HCT116 (cell line): ENCODE measurements at regions not wholly inside any gene's neighbourhood (a gene's known extent, or its start where the extent isn't known, plus 50 kb on each side); places are given as distances from the start of the nearest gene placed in this dataset.

ENCODE experiments used
- ATAC-seq: fragments of 200-7000 bp; cut with Tn5 transposase; 2 replicates; pipeline ENCODE4 v1.9.1; 2020; ENCODE audit warnings: mild to moderate bottlenecking, moderate library complexity
- BruUV-seq: library from RNA; stranded (reverse); fragments of 400-500 nt; replicated peaks from 2 replicates; lab custom pipeline; 2021; lab: Mats Ljungman, UMichigan
- CTCF ChIA-PET: fragments of 300-600 bp; sonication (Branson Sonifier 250); formaldehyde crosslinking; loops from one replicate; lab custom pipeline; 2021; ENCODE audit warnings: antibody characterized with exemption; lab: Charles Lee
- POLR2A ChIA-PET: fragments of 300-600, 350-600 bp; sonication (Branson Sonifier 250); formaldehyde crosslinking; loops from one replicate; lab custom pipeline; 2021; ENCODE audit warnings: antibody characterized with exemption; lab: Charles Lee
- RAD21 ChIA-PET, 2 experiments: fragments of 300-600 bp; sonication (Branson Sonifier 250); formaldehyde crosslinking; loops; one replicate each; lab custom pipeline; 2023; ENCODE audit warnings: low total read pairs in 2 of 2; ENCODE audit not compliant: uncharacterized antibody in 2 of 2, unreplicated experiment in 2 of 2, low non-redundant PET in 1 of 2; lab: Charles Lee
- DNase-seq: peaks from one replicate; pipeline ENCODE4 v3.0.0-alpha.2; 2010; ENCODE audit warnings: low read depth, low spot score
- H2AFZ ChIP-seq: fragments of 200-600 bp; shearing (Covaris generic), sonication (generic); 2 replicates; pipeline ENCODE4 v1.6.1; 2017; ENCODE audit warnings: low read depth, mixed run types, mixed read lengths, antibody characterized with exemption, low read length; ENCODE audit not compliant: poor library complexity, severe bottlenecking
- H3K27ac ChIP-seq: 2 replicates; pipeline ENCODE4 v1.5.1; 2012; ENCODE audit warnings: low read depth, low read length
- H3K27me3 ChIP-seq: fragments of 200-600 bp; sonication (generic); 2 replicates; pipeline ENCODE4 v1.6.1; 2016; ENCODE audit warnings: mixed run types, low read length, mixed read lengths; ENCODE audit not compliant: insufficient read depth
- H3K36me3 ChIP-seq, 2 experiments: fragments of 200-500 bp in 1 of 2; fragments of 200-600 bp in 1 of 2; sonication (Bioruptor generic) in 1 of 2; sonication (generic) in 1 of 2; 2 replicates each; pipeline versions ENCODE4 v1.5.1 to v1.6.1; 2014 to 2016; ENCODE audit warnings: low read length in 2 of 2, inconsistent platforms in 1 of 2, mixed read lengths in 1 of 2, mixed run types in 1 of 2; ENCODE audit not compliant: insufficient read depth in 2 of 2, control insufficient read depth in 1 of 2
- H3K4me1 ChIP-seq, 2 experiments: fragments of 200-600 bp in 1 of 2; sonication (generic) in 1 of 2; 2 replicates each; pipeline versions ENCODE4 v1.5.1 to v1.6.1; 2012 to 2017; ENCODE audit warnings: low read length in 2 of 2, inconsistent platforms in 1 of 2, mild to moderate bottlenecking in 1 of 2, mixed read lengths in 1 of 2, mixed run types in 1 of 2, moderate library complexity in 1 of 2; ENCODE audit not compliant: insufficient read depth in 2 of 2, control insufficient read depth in 1 of 2
- H3K4me2 ChIP-seq: fragments of 200-600 bp; sonication (generic); 2 replicates; pipeline ENCODE4 v1.6.1; 2017; ENCODE audit warnings: mixed run types, low read length, mixed read lengths
- H3K4me3 ChIP-seq, 2 experiments: fragments of 200-600 bp in 1 of 2; sonication (generic) in 1 of 2; replicated peaks in 1 of 2; 2 replicates each; pipeline ENCODE4 v1.5.1; 2011 to 2016; ENCODE audit warnings: low read length in 2 of 2, control low read depth in 1 of 2, low read depth in 1 of 2, mild to moderate bottlenecking in 1 of 2, mixed read lengths in 1 of 2, mixed run types in 1 of 2
- H3K79me2 ChIP-seq: fragments of 200-600 bp; sonication (generic); 2 replicates; pipeline ENCODE4 v1.6.1; 2017; ENCODE audit warnings: mild to moderate bottlenecking, mixed run types, low read length, moderate library complexity, mixed read lengths; ENCODE audit not compliant: insufficient read depth
- H3K9ac ChIP-seq: fragments of 200-600 bp; sonication (generic); 2 replicates; pipeline ENCODE4 v1.6.1; 2016; ENCODE audit warnings: low read length, mixed read lengths
- H3K9me2 ChIP-seq: fragments of 200-600 bp; sonication (generic), shearing (Covaris generic); 2 replicates; pipeline ENCODE4 v1.6.1; 2017; ENCODE audit warnings: mixed run types, mild to moderate bottlenecking, moderate library complexity; ENCODE audit not compliant: insufficient read depth
- H3K9me3 ChIP-seq, 2 experiments: fragments of 200-500 bp in 1 of 2; fragments of 200-600 bp in 1 of 2; sonication (Bioruptor generic) in 1 of 2; sonication (generic) in 1 of 2; 2 replicates each; pipeline ENCODE4 v1.6.1; 2014 to 2017; ENCODE audit warnings: low read length in 2 of 2, mixed read lengths in 2 of 2, inconsistent platforms in 1 of 2, low read depth in 1 of 2, mild to moderate bottlenecking in 1 of 2, mixed run types in 1 of 2, moderate library complexity in 1 of 2; ENCODE audit not compliant: control insufficient read depth in 1 of 2, insufficient read depth in 1 of 2
- H4K20me1 ChIP-seq: fragments of 200-600 bp; sonication (generic), shearing (Covaris generic); 2 replicates; pipeline ENCODE4 v1.6.1; 2017; ENCODE audit warnings: mixed run types, mild to moderate bottlenecking, moderate library complexity; ENCODE audit not compliant: insufficient read depth
- CBX3 ChIP-seq: IDR thresholded peaks from 2 replicates; pipeline ENCODE4 v1.6.1; 2012; ENCODE audit warnings: low read depth
- CEBPB ChIP-seq: IDR thresholded peaks from 2 replicates; pipeline ENCODE4 v1.6.1; 2012; ENCODE audit warnings: low read depth
- ELF1 ChIP-seq: IDR thresholded peaks from 2 replicates; pipeline ENCODE4 v1.6.1; 2012; ENCODE audit warnings: low read depth, borderline replicate concordance
- EZH2 ChIP-seq: fragments of 200-600 bp; sonication (generic); IDR thresholded peaks from 2 replicates; pipeline ENCODE4 v1.6.1; 2017; ENCODE audit warnings: antibody characterized with exemption, mixed run types
- EZH2phosphoT487 ChIP-seq: fragments of 200-600 bp; IDR thresholded peaks from 2 replicates; pipeline ENCODE4 v1.6.1; 2018; ENCODE audit warnings: antibody characterized with exemption, borderline replicate concordance
- FOSL1 ChIP-seq: IDR thresholded peaks from 2 replicates; pipeline ENCODE4 v1.6.1; 2012; ENCODE audit warnings: low read depth
- YY1 ChIP-seq: IDR thresholded peaks from 2 replicates; pipeline ENCODE4 v1.6.1; 2011; ENCODE audit warnings: low read length, low read depth, moderate library complexity, mild to moderate bottlenecking; ENCODE audit not compliant: insufficient replicate concordance; ENCODE audit errors: extremely low read depth
- ZNF274 ChIP-seq: fragments of 200-500 bp; sonication (Bioruptor generic); IDR thresholded peaks from 2 replicates; pipeline ENCODE4 v1.6.1; 2014; ENCODE audit warnings: mild to moderate bottlenecking, low read depth, low read length, inconsistent platforms
- intact Hi-C: fragments of 100-400 bp; cut with micrococcal nuclease; formaldehyde crosslinking; loops from 2 replicates; pipeline ENCODE4 v1.10.0; 2022
- TF ChIP-seq, protein P1 (sequence below), 3 experiments: fragments of 200-600 bp in 1 of 3; sonication (generic) in 1 of 3; IDR thresholded peaks in 2 of 3; conservative IDR thresholded peaks in 1 of 3; 2 replicates each; pipeline ENCODE4 v1.5.1; 2012 to 2017; ENCODE audit warnings: low read depth in 2 of 3, low read length in 2 of 3, antibody characterized with exemption in 1 of 3, borderline replicate concordance in 1 of 3, control low read depth in 1 of 3, mild to moderate bottlenecking in 1 of 3, mixed read lengths in 1 of 3, mixed run types in 1 of 3, moderate library complexity in 1 of 3; ENCODE audit not compliant: insufficient read depth in 1 of 3
- TF ChIP-seq, protein P2 (sequence below): IDR thresholded peaks from 2 replicates; pipeline ENCODE4 v1.6.1; 2012; ENCODE audit warnings: low read depth

DNA sequence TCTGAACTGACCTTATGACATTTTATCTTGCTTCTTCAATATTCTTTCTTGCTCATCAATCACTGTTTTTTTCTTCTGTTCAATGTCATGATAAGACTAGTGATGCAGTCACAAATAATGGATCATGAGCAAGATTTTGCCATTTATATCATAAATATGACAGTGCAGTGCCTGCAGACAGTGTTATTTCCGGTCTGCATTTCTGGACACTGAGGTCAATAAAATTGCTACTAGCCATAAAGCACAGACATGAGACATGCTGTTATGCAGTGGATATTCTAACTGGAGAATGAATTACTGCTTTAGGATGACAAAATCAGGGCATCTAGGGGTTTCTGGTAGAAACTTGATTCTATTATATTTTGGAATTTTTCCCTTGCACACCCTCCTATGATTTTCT lies 1509.7 kb upstream of the LRRTM3 start:
- H3K4me2 ChIP-seq, result no peak overlapping the region
- no peaks in the 10 kb centered on the region for H3K36me3 ChIP-seq
- no peaks in the 10 kb centered on the region for H3K9me3 ChIP-seq
- no peak for DNase-seq
- no peak for ATAC-seq
- TF ChIP-seq YY1 (no peak), ELF1 (no peak), EZH2phosphoT487 (no peak), CEBPB (no peak), CBX3 (no peak), FOSL1 (no peak), ZNF274 (no peak), EZH2 (no peak)
- TF ChIP-seq, protein P1, sequence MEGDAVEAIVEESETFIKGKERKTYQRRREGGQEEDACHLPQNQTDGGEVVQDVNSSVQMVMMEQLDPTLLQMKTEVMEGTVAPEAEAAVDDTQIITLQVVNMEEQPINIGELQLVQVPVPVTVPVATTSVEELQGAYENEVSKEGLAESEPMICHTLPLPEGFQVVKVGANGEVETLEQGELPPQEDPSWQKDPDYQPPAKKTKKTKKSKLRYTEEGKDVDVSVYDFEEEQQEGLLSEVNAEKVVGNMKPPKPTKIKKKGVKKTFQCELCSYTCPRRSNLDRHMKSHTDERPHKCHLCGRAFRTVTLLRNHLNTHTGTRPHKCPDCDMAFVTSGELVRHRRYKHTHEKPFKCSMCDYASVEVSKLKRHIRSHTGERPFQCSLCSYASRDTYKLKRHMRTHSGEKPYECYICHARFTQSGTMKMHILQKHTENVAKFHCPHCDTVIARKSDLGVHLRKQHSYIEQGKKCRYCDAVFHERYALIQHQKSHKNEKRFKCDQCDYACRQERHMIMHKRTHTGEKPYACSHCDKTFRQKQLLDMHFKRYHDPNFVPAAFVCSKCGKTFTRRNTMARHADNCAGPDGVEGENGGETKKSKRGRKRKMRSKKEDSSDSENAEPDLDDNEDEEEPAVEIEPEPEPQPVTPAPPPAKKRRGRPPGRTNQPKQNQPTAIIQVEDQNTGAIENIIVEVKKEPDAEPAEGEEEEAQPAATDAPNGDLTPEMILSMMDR (IDR thresholded peaks at IDR 0.05 in 2 of 3, conservative IDR thresholded peaks at IDR 0.05 in 1 of 3; ENCODE audit: borderline replicate concordance in 1 of 3, insufficient read depth in 1 of 3, low read depth in 2 of 3, low read length in 2 of 3), result no peak
- TF ChIP-seq, protein P2, sequence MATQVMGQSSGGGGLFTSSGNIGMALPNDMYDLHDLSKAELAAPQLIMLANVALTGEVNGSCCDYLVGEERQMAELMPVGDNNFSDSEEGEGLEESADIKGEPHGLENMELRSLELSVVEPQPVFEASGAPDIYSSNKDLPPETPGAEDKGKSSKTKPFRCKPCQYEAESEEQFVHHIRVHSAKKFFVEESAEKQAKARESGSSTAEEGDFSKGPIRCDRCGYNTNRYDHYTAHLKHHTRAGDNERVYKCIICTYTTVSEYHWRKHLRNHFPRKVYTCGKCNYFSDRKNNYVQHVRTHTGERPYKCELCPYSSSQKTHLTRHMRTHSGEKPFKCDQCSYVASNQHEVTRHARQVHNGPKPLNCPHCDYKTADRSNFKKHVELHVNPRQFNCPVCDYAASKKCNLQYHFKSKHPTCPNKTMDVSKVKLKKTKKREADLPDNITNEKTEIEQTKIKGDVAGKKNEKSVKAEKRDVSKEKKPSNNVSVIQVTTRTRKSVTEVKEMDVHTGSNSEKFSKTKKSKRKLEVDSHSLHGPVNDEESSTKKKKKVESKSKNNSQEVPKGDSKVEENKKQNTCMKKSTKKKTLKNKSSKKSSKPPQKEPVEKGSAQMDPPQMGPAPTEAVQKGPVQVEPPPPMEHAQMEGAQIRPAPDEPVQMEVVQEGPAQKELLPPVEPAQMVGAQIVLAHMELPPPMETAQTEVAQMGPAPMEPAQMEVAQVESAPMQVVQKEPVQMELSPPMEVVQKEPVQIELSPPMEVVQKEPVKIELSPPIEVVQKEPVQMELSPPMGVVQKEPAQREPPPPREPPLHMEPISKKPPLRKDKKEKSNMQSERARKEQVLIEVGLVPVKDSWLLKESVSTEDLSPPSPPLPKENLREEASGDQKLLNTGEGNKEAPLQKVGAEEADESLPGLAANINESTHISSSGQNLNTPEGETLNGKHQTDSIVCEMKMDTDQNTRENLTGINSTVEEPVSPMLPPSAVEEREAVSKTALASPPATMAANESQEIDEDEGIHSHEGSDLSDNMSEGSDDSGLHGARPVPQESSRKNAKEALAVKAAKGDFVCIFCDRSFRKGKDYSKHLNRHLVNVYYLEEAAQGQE, result no peak
- no peaks in the 10 kb centered on the region for H3K4me1 ChIP-seq
- no peak overlapping the region for H3K27ac ChIP-seq
- H3K27me3 ChIP-seq, result no peaks in the 10 kb centered on the region
- POLR2A ChIA-PET, result no interaction called here
- no TSS peak for BruUV-seq
- no peaks in the 10 kb centered on the region for H3K79me2 ChIP-seq
- intact Hi-C loops, result no loop called here
- H2AFZ ChIP-seq, result no peak overlapping the region
- H3K9me2 ChIP-seq, result no peaks in the 10 kb centered on the region
- no peak overlapping the region for H3K9ac ChIP-seq
- no peaks in the 10 kb centered on the region for H4K20me1 ChIP-seq
- H3K4me3 ChIP-seq, result no peak overlapping the region
- CTCF ChIA-PET, result no interaction called here
- RAD21 ChIA-PET, result no interaction called here
